Kidney epithelial cell (primary cell): ENCODE measurements at regions not wholly inside any gene's neighbourhood (a gene's known extent, or its start where the extent isn't known, plus 50 kb on each side); places are given as distances from the start of the nearest gene placed in this dataset.

Source experiments
- DNase-seq: peaks from one replicate; pipeline ENCODE4 v3.0.0-alpha.2; 2010; ENCODE audit warnings: low read depth
- H3K27me3 ChIP-seq: 2 replicates; pipeline ENCODE4 v1.6.0; 2011; ENCODE audit warnings: low read length; ENCODE audit not compliant: control insufficient read depth, insufficient read depth
- H3K36me3 ChIP-seq: 2 replicates; pipeline ENCODE4 v1.5.1; 2011; ENCODE audit warnings: low read length; ENCODE audit not compliant: control insufficient read depth, insufficient read depth
- H3K4me3 ChIP-seq: 2 replicates; pipeline ENCODE4 v1.5.1; 2011; ENCODE audit warnings: low read depth, mild to moderate bottlenecking, control low read depth, low read length
- CTCF ChIP-seq: IDR thresholded peaks from 2 replicates; pipeline ENCODE4 v1.5.1; 2011; ENCODE audit warnings: mild to moderate bottlenecking, moderate library complexity, low read length, control low read depth, inconsistent platforms; ENCODE audit not compliant: insufficient read depth, poor library complexity, severe bottlenecking

GRCh38 chr4:14695095-14695845 is 307.0 kb upstream of the CPEB2 start:
- H3K36me3 ChIP-seq: no peaks in the 10 kb centered on the region
- no peak for DNase-seq
- no peaks in the 10 kb centered on the region for H3K27me3 ChIP-seq
- TF ChIP-seq CTCF: no peak
- no peak overlapping the region for H3K4me3 ChIP-seq

GRCh38 chr4:14700083-14700482 is 302.2 kb upstream of the CPEB2 start:
- TF ChIP-seq CTCF: no peak
- Histone ChIP-seq H3K36me3 (no peaks in the 10 kb centered on the region), H3K27me3 (no peaks in the 10 kb centered on the region), H3K4me3 (no peak overlapping the region)
- DNase-seq: no peak

- no peak for TF ChIP-seq CTCF
- Histone ChIP-seq H3K36me3 (no peaks in the 10 kb centered on the region), H3K27me3 (no peaks in the 10 kb centered on the region), H3K4me3 (no peak overlapping the region)
- DNase-seq: no peak
Measured at GRCh38 chr4:14700544-14700943, 301.7 kb upstream of the CPEB2 start.

GRCh38 chr4:14701389-14701788 is 300.9 kb upstream of the CPEB2 start:
- no peaks in the 10 kb centered on the region for H3K36me3 ChIP-seq
- H3K27me3 ChIP-seq: no peaks in the 10 kb centered on the region
- TF ChIP-seq CTCF: no peak
- DNase-seq: no peak
- no peak overlapping the region for H3K4me3 ChIP-seq

- no peak for TF ChIP-seq CTCF
- Histone ChIP-seq H3K4me3 (no peak overlapping the region), H3K27me3 (no peaks in the 10 kb centered on the region), H3K36me3 (no peaks in the 10 kb centered on the region)
- no peak for DNase-seq
Measured at GRCh38 chr4:14701896-14702295, 300.4 kb upstream of the CPEB2 start.

- Histone ChIP-seq H3K36me3 (no peaks in the 10 kb centered on the region), H3K4me3 (no peak overlapping the region), H3K27me3 (no peaks in the 10 kb centered on the region)
- DNase-seq: no peak
- no peak for TF ChIP-seq CTCF
Measured at GRCh38 chr4:14708574-14708973, 293.7 kb upstream of the CPEB2 start.
